ENCODE measurements at regions not wholly inside any gene's neighbourhood (a gene's known extent, or its start where the extent isn't known, plus 50 kb on each side); places are given as distances from the start of the nearest gene placed in this dataset.
"Not testable (repeated sequence)": the region's sequence is repeated elsewhere in the genome, so short reads cannot be mapped to it uniquely, and the experiment has no call there.

DNA sequence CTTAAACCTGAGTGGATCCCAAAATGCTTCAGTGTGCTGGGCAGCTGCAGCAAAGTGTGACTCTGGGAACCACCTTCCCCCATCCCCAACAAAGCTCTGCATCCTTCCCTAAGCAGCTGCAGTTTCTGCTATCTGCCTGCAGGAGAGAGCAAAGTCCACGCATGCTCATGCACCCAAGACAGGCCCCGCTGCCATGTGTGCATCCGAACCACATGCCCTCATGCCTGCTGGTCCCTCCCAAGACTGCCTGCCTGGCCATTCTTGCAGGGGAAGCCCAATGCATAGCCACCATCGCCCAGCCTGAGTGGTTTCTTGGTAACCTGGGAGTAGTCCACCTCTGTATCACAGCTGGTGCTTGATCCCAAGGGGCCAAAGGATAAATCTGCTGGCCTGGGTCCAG lies 94.3 kb upstream of the OLIG3 start:
- peaks cover 7% of the 10 kb centered on the region for H3K36me3 Mint-ChIP-seq
- H3K4me3 Mint-ChIP-seq = no peak overlapping the region
- no peaks in the 10 kb centered on the region for H3K27me3 Mint-ChIP-seq
- peaks cover 21% of the 10 kb centered on the region for H3K9me3 Mint-ChIP-seq
- H3K27ac Mint-ChIP-seq = no peak overlapping the region
- H3K4me1 Mint-ChIP-seq = peaks cover 5% of the 10 kb centered on the region
- DNase-seq = no peak

DNA sequence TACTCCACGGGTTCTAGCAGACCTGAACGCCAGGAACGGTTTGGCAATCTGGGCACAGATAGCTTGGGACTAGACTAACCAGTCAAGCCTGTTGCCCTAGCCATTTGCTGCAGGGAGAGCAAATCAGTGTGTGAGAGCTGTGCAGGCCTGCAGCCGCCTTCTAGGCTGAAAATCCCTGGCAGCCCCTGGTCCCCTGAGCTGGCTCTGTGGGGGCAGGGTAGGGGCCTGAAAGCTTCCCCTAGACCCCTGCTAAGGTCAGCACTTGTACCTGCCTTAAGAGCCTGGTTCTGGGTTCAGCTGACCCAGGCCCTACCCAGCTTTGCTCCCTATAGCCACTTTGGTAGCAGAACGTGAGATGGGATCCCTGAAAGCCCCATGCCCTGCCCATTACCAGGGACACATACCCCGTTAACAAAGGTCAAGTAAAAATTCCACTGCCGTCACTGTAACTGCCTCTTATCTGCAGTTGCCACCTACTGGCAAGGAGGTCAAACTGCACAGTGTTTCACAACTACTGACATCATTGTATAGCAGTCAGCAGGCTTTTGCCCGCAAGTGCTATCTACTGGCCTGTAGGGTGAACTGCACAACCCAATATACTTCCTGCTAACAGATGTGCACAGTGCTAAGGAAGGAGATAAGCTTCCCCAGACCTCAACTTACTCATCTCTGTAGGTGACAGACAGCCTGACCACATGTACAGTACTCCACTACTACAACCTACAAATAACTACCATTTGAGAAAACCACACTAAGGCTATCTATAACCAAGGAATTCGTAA lies 95.1 kb upstream of the OLIG3 start:
- DNase-seq = peak; percentile 41
- peaks cover 9% of the 10 kb centered on the region for H3K36me3 Mint-ChIP-seq
- H3K9me3 Mint-ChIP-seq = peaks cover 23% of the 10 kb centered on the region
- H3K27me3 Mint-ChIP-seq = no peaks in the 10 kb centered on the region
- H3K27ac Mint-ChIP-seq = no peak overlapping the region
- H3K4me1 Mint-ChIP-seq = peaks cover 5% of the 10 kb centered on the region
- no peak overlapping the region for H3K4me3 Mint-ChIP-seq

DNA sequence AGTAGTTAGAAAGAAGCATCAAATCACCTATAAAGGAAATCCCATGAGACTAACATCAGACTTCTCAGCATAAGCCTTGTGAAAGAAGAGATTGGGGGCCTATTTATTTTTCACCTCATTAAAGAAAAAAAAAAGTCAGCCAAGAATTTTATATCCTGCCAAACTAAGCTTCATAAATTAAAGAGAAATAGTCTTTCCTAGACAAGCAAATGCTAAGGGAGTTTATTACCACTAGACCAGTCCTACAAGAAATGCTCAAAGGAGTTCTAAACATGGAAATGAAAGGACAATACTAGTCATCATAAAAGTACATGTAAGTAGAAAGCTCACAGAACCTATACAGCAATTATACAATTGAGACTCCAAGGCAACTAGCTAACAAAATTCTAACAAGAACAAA lies 96.5 kb upstream of the OLIG3 start:
- Mint-ChIP-seq H3K36me3 (peaks cover 9% of the 10 kb centered on the region), H3K27me3 (no peaks in the 10 kb centered on the region), H3K4me3 (no peak overlapping the region), H3K4me1 (peaks cover 5% of the 10 kb centered on the region), H3K9me3 (peaks cover 33% of the 10 kb centered on the region), H3K27ac (no peak overlapping the region)
- no peak for DNase-seq

DNA sequence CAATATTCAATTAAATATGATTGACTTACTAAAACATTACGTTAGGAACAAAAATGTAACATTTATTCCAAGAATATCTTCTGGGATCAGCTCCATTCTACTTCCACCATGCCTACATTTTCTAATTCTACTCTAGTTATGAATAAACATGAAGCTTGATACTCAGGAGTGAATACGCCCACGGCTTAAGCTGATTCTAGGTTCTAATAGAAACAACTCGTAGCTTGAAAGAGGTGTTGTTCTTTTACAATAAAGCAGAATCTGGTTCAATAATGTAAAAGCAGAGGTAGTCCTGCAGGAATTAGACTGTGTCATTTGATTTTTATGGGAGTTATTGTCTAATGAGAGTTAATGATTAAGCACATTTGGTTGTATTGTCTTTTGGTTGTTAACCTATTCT lies 107.3 kb upstream of the OLIG3 start:
- H3K27ac Mint-ChIP-seq = no peak overlapping the region
- no peaks in the 10 kb centered on the region for H3K4me1 Mint-ChIP-seq
- peaks cover 2% of the 10 kb centered on the region for H3K36me3 Mint-ChIP-seq
- H3K9me3 Mint-ChIP-seq = peaks cover 8% of the 10 kb centered on the region
- no peak for DNase-seq
- peaks cover 27% of the 10 kb centered on the region for H3K27me3 Mint-ChIP-seq
- H3K4me3 Mint-ChIP-seq = no peak overlapping the region

- Mint-ChIP-seq H3K27ac (no peak overlapping the region), H3K9me3 (peaks cover 2% of the 10 kb centered on the region), H3K27me3 (peaks cover 27% of the 10 kb centered on the region), H3K4me3 (no peak overlapping the region), H3K4me1 (no peaks in the 10 kb centered on the region), H3K36me3 (peaks cover 2% of the 10 kb centered on the region)
- no peak for DNase-seq
These were observed 108.4 kb upstream of the OLIG3 start for GRCh38 chr6:137602313-137603197.

DNA sequence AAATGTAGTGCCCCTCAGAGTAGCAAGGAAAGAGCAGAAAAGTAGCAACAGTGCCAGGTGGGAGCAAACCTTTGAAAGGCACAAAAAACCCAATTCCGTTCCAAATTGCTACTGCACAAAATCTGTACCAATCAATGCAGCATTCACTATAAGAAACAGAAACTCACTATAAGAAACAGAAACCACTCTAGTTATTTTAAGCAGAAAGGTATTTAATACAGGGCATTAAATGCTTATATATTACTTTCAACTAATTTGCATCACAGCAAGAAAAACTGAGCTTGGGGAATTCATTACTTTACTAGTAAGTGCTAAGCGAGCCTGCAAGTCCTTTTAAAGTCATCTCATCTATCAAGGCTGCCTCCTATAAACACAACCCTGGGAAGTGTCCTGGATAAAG lies 116.5 kb upstream of the OLIG3 start:
- H3K27me3 Mint-ChIP-seq = peaks cover 6% of the 10 kb centered on the region
- DNase-seq = no peak
- H3K4me3 Mint-ChIP-seq = no peak overlapping the region
- H3K4me1 Mint-ChIP-seq = no peaks in the 10 kb centered on the region
- peaks cover 5% of the 10 kb centered on the region for H3K9me3 Mint-ChIP-seq
- H3K27ac Mint-ChIP-seq = no peak overlapping the region
- H3K36me3 Mint-ChIP-seq = no peaks in the 10 kb centered on the region

- DNase-seq = no peak
- H3K4me3 Mint-ChIP-seq = no peak overlapping the region
- H3K9me3 Mint-ChIP-seq = no peaks in the 10 kb centered on the region
- peaks cover 15% of the 10 kb centered on the region for H3K27me3 Mint-ChIP-seq
- no peak overlapping the region for H3K27ac Mint-ChIP-seq
- H3K36me3 Mint-ChIP-seq = no peaks in the 10 kb centered on the region
- no peaks in the 10 kb centered on the region for H3K4me1 Mint-ChIP-seq
These were observed 129.1 kb upstream of the OLIG3 start for GRCh38 chr6:137623293-137623692.

DNA sequence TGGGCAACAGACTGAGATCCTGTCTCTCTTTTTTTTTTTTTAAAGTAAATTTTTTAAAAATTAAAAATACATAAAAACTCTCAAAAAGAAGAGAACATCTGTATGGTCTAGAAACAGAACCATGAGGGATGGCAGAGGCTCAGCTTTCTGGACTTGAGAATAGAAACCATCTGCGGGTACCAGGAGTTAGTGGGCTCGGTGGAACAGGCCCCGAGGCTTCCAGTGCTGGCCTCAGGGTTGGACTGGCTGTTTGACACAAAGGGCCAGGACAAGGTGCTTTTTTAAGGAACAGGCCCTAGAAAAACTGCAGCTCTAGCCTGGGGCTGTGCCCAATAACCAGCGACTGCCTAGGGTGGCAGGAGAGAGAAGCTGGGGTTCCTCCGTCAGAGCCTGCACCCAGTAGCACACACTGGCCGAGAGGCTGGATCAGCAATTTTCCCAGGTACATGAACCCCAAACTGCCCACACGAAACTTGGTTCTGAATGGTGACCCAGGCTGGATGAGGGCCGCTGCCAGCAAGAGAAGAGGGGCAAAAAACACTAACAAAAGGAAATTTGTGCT lies 131.0 kb upstream of the OLIG3 start:
- peaks cover 15% of the 10 kb centered on the region for H3K27me3 Mint-ChIP-seq

GRCh38 chr6:137625808-137626207 lies 131.6 kb upstream of the OLIG3 start:
- H3K27ac Mint-ChIP-seq = no peak overlapping the region
- no peak overlapping the region for H3K4me3 Mint-ChIP-seq
- H3K36me3 Mint-ChIP-seq = no peaks in the 10 kb centered on the region
- H3K27me3 Mint-ChIP-seq = peaks cover 15% of the 10 kb centered on the region
- H3K4me1 Mint-ChIP-seq = no peaks in the 10 kb centered on the region
- DNase-seq = no peak
- H3K9me3 Mint-ChIP-seq = no peaks in the 10 kb centered on the region

More for the DNA sequence above, 131.0 kb upstream of the OLIG3 start:
- no peaks in the 10 kb centered on the region for H3K4me1 Mint-ChIP-seq
- H3K4me3 Mint-ChIP-seq = no peak overlapping the region
- no peak overlapping the region for H3K27ac Mint-ChIP-seq
- no peaks in the 10 kb centered on the region for H3K9me3 Mint-ChIP-seq
- no peaks in the 10 kb centered on the region for H3K36me3 Mint-ChIP-seq
- no peak for DNase-seq

DNA sequence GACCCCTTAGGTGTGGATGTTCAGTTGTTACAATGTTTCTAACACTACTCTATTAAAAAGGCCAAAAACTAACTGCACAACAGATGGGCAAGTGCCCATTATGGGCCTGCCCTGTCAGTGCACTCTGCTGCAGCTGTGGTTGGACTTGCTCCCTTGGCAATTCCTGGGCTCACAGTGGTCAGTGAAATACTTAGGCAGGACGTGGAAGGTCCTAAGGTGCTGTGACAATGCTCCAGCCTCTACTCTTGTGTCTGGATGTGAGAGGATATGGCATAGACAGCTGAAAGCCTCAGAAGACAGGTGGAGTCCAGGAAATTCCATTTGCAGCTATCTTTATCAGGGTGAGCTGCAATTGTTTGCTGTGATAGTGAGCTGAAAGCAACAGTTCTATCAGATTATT lies 136.5 kb upstream of the OLIG3 start:
- Mint-ChIP-seq H3K9me3 (no peaks in the 10 kb centered on the region), H3K4me3 (no peak overlapping the region), H3K27me3 (peaks cover 4% of the 10 kb centered on the region), H3K27ac (no peak overlapping the region), H3K36me3 (no peaks in the 10 kb centered on the region), H3K4me1 (peaks cover 4% of the 10 kb centered on the region)
- DNase-seq = no peak

DNA sequence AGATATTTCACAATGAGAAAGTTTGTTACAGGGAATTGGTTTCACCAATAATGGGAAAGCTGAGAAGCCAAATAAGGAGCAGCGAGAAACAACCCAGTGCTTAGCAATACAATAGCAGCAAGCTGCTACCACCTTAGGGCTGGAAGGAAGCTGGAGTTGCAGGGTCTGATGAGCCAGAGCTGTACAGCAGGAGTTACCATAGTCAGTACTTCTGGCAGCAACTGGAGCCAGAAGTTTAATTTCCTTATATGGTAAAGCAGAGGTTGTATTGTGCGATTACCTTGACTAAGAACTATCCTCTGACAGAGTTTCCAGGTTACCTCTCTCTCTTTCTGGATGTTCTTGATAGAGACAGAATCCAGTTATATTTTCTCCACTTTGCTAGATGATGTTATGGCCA lies 137.1 kb upstream of the OLIG3 start:
- Mint-ChIP-seq H3K27me3 (peaks cover 4% of the 10 kb centered on the region), H3K27ac (no peak overlapping the region), H3K9me3 (no peaks in the 10 kb centered on the region), H3K36me3 (no peaks in the 10 kb centered on the region), H3K4me3 (no peak overlapping the region), H3K4me1 (peaks cover 4% of the 10 kb centered on the region)
- no peak for DNase-seq

DNA sequence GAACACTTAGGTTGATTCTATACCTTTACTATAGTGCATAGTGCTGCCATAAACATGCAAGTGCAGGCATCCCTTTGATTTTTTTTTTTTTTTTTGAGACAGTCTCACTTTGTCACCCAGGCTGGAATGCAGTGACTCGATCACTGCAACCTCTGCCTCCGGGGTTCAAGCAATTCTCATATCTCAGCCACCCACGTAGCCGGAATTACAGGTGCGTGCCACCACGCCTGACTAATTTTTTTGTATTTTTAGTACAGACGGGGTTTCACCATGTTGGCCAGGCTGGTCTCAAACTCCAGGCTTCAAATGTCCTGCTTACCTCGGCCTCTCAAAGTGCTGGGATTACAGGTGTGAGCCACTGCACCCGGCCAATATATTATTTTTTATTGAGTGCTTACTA lies 140.0 kb upstream of the OLIG3 start:
- peaks cover 13% of the 10 kb centered on the region for H3K4me1 Mint-ChIP-seq
- not testable (repeated sequence) for H3K4me3 Mint-ChIP-seq, H3K27ac Mint-ChIP-seq, H3K9me3 Mint-ChIP-seq, H3K27me3 Mint-ChIP-seq, H3K36me3 Mint-ChIP-seq, DNase-seq

GRCh38 chr6:137637121-137637520 lies 142.9 kb upstream of the OLIG3 start:
- H3K4me3 Mint-ChIP-seq = no peak overlapping the region
- peaks cover 15% of the 10 kb centered on the region for H3K4me1 Mint-ChIP-seq
- no peaks in the 10 kb centered on the region for H3K36me3 Mint-ChIP-seq
- no peaks in the 10 kb centered on the region for H3K9me3 Mint-ChIP-seq
- peaks cover 4% of the 10 kb centered on the region for H3K27me3 Mint-ChIP-seq
- H3K27ac Mint-ChIP-seq = no peak overlapping the region
- DNase-seq = no peak

DNA sequence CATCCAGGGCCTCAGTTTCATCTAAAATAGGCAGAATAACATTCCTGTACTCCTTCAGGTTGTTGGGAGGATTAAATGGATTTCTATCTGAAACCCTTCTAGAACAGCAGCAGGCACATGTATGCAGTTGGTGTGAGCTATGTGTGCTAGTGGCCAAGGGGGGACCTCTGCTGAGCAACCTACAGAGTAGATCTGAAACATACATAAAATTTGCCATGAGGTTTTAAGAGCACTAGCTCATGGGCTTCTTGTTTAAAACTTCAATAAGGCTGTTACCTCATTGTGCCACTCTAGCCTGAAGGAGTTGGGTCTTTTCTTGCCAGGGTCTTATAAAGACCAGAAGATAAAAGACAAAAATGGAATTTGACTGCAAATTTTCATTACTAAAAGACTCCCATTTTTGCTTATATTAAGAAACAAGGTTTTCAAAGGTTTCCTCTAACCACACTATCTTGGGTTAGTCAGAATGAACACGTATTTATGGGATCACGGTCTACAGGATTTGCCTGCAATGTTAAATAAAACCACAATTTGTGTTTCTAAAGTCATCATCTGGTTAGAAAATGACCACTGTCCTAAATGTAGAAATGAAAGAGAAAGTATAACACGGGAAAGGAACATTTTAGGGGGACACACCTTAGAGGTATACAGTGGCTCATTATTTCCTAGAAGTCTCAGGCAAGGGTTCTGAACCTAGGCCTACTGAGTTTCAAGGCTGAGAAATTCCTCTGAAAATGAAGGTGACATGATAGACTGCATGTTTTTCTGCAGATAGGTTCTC lies 144.9 kb upstream of the OLIG3 start:
- no peaks in the 10 kb centered on the region for H3K9me3 Mint-ChIP-seq
- no peaks in the 10 kb centered on the region for H3K36me3 Mint-ChIP-seq
- no peak overlapping the region for H3K4me3 Mint-ChIP-seq
- peaks cover 5% of the 10 kb centered on the region for H3K27me3 Mint-ChIP-seq
- H3K4me1 Mint-ChIP-seq = peaks cover 15% of the 10 kb centered on the region
- DNase-seq = no peak
- H3K27ac Mint-ChIP-seq = peak overlapping the region; percentile 47

GRCh38 chr6:137640086-137640485 lies 145.9 kb upstream of the OLIG3 start:
- peaks cover 5% of the 10 kb centered on the region for H3K27me3 Mint-ChIP-seq
- H3K4me1 Mint-ChIP-seq = peaks cover 15% of the 10 kb centered on the region
- H3K36me3 Mint-ChIP-seq = no peaks in the 10 kb centered on the region
- H3K27ac Mint-ChIP-seq = no peak overlapping the region
- no peaks in the 10 kb centered on the region for H3K9me3 Mint-ChIP-seq
- H3K4me3 Mint-ChIP-seq = no peak overlapping the region
- DNase-seq = no peak

All from activated naive CD8-positive, alpha-beta T cell treated with anti-CD3 and anti-CD28 coated beads for 36 hours (primary cell).